Astrocyte (in vitro differentiated cells and primary cell): ENCODE measurements at regions not wholly inside any gene's neighbourhood (a gene's known extent, or its start where the extent isn't known, plus 50 kb on each side); places are given as distances from the start of the nearest gene placed in this dataset.

ENCODE experiments used
- EZH2 ChIP-seq: IDR thresholded peaks from 2 replicates; pipeline ENCODE4 v1.6.1; 2012; ENCODE audit warnings: mild to moderate bottlenecking, low read length, inconsistent platforms; ENCODE audit not compliant: insufficient read depth
- TF ChIP-seq, protein P1 (sequence below): IDR thresholded peaks from 2 replicates; pipeline ENCODE4 v1.5.1; 2011; ENCODE audit warnings: low read depth, mild to moderate bottlenecking, inconsistent platforms, low read length, moderate library complexity; ENCODE audit not compliant: insufficient read depth

GRCh38 chr1:232431748-232432147 lies 198.2 kb downstream of the SIPA1L2 start:
- TF ChIP-seq, protein P1, sequence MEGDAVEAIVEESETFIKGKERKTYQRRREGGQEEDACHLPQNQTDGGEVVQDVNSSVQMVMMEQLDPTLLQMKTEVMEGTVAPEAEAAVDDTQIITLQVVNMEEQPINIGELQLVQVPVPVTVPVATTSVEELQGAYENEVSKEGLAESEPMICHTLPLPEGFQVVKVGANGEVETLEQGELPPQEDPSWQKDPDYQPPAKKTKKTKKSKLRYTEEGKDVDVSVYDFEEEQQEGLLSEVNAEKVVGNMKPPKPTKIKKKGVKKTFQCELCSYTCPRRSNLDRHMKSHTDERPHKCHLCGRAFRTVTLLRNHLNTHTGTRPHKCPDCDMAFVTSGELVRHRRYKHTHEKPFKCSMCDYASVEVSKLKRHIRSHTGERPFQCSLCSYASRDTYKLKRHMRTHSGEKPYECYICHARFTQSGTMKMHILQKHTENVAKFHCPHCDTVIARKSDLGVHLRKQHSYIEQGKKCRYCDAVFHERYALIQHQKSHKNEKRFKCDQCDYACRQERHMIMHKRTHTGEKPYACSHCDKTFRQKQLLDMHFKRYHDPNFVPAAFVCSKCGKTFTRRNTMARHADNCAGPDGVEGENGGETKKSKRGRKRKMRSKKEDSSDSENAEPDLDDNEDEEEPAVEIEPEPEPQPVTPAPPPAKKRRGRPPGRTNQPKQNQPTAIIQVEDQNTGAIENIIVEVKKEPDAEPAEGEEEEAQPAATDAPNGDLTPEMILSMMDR: no peak
- no peak for TF ChIP-seq EZH2
